ENCODE measurements at regions not wholly inside any gene's neighbourhood (a gene's known extent, or its start where the extent isn't known, plus 50 kb on each side); places are given as distances from the start of the nearest gene placed in this dataset.
"Not testable (repeated sequence)": the region's sequence is repeated elsewhere in the genome, so short reads cannot be mapped to it uniquely, and the experiment has no call there.

GRCh38 chr6:119683671-119684070, 334.1 kb upstream of the MAN1A1 start:
- no peaks in the 10 kb centered on the region for H3K36me3 ChIP-seq (ENCODE audit: insufficient read depth, low read length)

GRCh38 chr6:119683031-119683430, 333.5 kb upstream of the MAN1A1 start:
- H3K27me3 ChIP-seq (ENCODE audit: insufficient read depth, low read length): no peaks in the 10 kb centered on the region
- H3K27ac ChIP-seq (ENCODE audit: low read depth, low read length): no peak overlapping the region
- no peaks in the 10 kb centered on the region for H3K36me3 ChIP-seq (ENCODE audit: insufficient read depth, low read length)
- H3K4me3 ChIP-seq (ENCODE audit: low read depth, low read length): no peak overlapping the region
- H3K79me2 ChIP-seq (ENCODE audit: control insufficient read depth, insufficient read depth, low read length, unreplicated experiment): no peaks in the 10 kb centered on the region
- no peak overlapping the region for H2AFZ ChIP-seq (ENCODE audit: low read length, unreplicated experiment)
- H3K4me1 ChIP-seq (ENCODE audit: control insufficient read depth, insufficient read depth, low read length, unreplicated experiment): no peaks in the 10 kb centered on the region

More at GRCh38 chr6:119683671-119684070, 334.1 kb upstream of the MAN1A1 start:
- Histone ChIP-seq H3K4me1 (ENCODE audit: control insufficient read depth, insufficient read depth, low read length, unreplicated experiment) (no peaks in the 10 kb centered on the region), H3K27ac (ENCODE audit: low read depth, low read length) (no peak overlapping the region), H3K27me3 (ENCODE audit: insufficient read depth, low read length) (no peaks in the 10 kb centered on the region), H3K79me2 (ENCODE audit: control insufficient read depth, insufficient read depth, low read length, unreplicated experiment) (no peaks in the 10 kb centered on the region), H3K4me3 (ENCODE audit: low read depth, low read length) (no peak overlapping the region), H2AFZ (ENCODE audit: low read length, unreplicated experiment) (no peak overlapping the region)

- Histone ChIP-seq H3K27ac (ENCODE audit: low read depth, low read length) (no peak overlapping the region), H3K4me3 (ENCODE audit: low read depth, low read length) (no peak overlapping the region), H3K4me1 (ENCODE audit: control insufficient read depth, insufficient read depth, low read length, unreplicated experiment) (no peaks in the 10 kb centered on the region), H3K36me3 (ENCODE audit: insufficient read depth, low read length) (no peaks in the 10 kb centered on the region), H3K79me2 (ENCODE audit: control insufficient read depth, insufficient read depth, low read length, unreplicated experiment) (no peaks in the 10 kb centered on the region), H3K27me3 (ENCODE audit: insufficient read depth, low read length) (no peaks in the 10 kb centered on the region), H2AFZ (ENCODE audit: low read length, unreplicated experiment) (no peak overlapping the region)
Measured at GRCh38 chr6:119678961-119679360, 329.4 kb upstream of the MAN1A1 start.

DNA sequence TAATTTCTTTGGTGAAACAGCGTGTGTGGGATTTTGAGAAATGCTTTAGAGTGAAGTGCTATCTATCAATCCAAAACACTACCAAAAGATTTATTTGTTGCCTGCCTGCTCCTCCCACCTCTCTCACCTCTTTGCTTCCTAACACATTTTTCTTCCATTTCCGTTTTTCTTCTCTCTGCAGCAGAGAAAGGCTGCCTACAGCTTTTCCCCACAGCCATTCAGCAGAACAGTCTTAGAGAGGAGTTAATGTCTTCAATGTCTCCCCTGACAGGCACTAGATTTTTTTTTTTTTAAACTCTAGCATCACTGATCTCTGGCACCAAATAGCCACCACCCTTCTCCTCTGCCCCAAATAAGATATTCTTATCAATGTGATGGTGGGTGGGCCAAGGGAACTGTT, 327.8 kb upstream of the MAN1A1 start:
- no peaks in the 10 kb centered on the region for H3K27me3 ChIP-seq (ENCODE audit: insufficient read depth, low read length)
- H2AFZ ChIP-seq (ENCODE audit: low read length, unreplicated experiment): no peak overlapping the region
- no peaks in the 10 kb centered on the region for H3K4me1 ChIP-seq (ENCODE audit: control insufficient read depth, insufficient read depth, low read length, unreplicated experiment)
- no peak overlapping the region for H3K27ac ChIP-seq (ENCODE audit: low read depth, low read length)
- no peaks in the 10 kb centered on the region for H3K36me3 ChIP-seq (ENCODE audit: insufficient read depth, low read length)
- no peaks in the 10 kb centered on the region for H3K79me2 ChIP-seq (ENCODE audit: control insufficient read depth, insufficient read depth, low read length, unreplicated experiment)
- H3K4me3 ChIP-seq (ENCODE audit: low read depth, low read length): no peak overlapping the region

DNA sequence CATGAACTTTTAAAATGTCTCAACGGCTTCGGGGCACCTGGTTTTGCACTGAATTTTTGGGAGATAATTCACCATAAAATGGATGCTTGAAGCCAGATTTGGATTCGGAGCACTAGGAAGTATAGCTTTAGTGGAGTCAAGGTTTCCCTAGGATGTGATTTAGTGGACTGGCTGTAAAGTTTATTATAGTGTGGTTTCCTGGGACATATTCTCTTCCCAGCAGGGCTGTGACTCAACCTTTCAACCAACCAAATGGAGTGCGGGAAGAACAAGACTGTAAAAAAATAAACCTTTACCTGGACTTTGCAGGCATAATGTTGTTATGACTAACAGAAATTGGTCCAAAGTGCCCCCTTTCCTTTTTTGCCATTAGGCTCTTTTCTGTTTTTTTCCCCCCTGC, 327.4 kb upstream of the MAN1A1 start:
- no peaks in the 10 kb centered on the region for H3K36me3 ChIP-seq (ENCODE audit: insufficient read depth, low read length)

GRCh38 chr6:119676230-119676629, 326.7 kb upstream of the MAN1A1 start:
- H3K27me3 ChIP-seq (ENCODE audit: insufficient read depth, low read length): no peaks in the 10 kb centered on the region
- H3K79me2 ChIP-seq (ENCODE audit: control insufficient read depth, insufficient read depth, low read length, unreplicated experiment): no peaks in the 10 kb centered on the region
- no peak overlapping the region for H2AFZ ChIP-seq (ENCODE audit: low read length, unreplicated experiment)
- no peak overlapping the region for H3K4me3 ChIP-seq (ENCODE audit: low read depth, low read length)
- no peak overlapping the region for H3K27ac ChIP-seq (ENCODE audit: low read depth, low read length)
- no peaks in the 10 kb centered on the region for H3K4me1 ChIP-seq (ENCODE audit: control insufficient read depth, insufficient read depth, low read length, unreplicated experiment)
- no peaks in the 10 kb centered on the region for H3K36me3 ChIP-seq (ENCODE audit: insufficient read depth, low read length)

More for the DNA sequence above, 327.4 kb upstream of the MAN1A1 start:
- Histone ChIP-seq H3K27ac (ENCODE audit: low read depth, low read length) (no peak overlapping the region), H3K79me2 (ENCODE audit: control insufficient read depth, insufficient read depth, low read length, unreplicated experiment) (no peaks in the 10 kb centered on the region), H3K27me3 (ENCODE audit: insufficient read depth, low read length) (no peaks in the 10 kb centered on the region), H3K4me1 (ENCODE audit: control insufficient read depth, insufficient read depth, low read length, unreplicated experiment) (no peaks in the 10 kb centered on the region), H3K4me3 (ENCODE audit: low read depth, low read length) (no peak overlapping the region), H2AFZ (ENCODE audit: low read length, unreplicated experiment) (no peak overlapping the region)

DNA sequence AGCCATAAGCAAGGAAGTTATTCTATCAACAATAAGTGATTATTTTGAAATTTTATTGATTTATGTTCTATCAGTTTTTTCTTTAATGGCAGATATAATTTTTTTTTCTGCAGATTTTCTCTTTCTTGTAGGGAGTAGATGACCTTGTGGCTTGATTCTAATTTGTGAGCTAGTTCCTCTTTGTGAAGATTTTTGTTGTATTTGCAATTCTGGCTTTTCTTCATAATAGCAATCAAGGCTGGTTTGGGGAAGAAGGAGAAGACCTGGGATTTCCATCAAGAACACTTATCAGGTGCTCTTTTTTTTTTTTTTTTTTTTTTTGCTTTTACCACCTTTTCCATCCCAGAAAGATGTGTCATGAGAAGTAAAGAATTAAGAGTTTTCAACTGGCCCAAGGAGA, 324.2 kb upstream of the MAN1A1 start:
- Histone ChIP-seq H3K4me3 (ENCODE audit: low read depth, low read length) (no peak overlapping the region), H3K27me3 (ENCODE audit: insufficient read depth, low read length) (no peaks in the 10 kb centered on the region), H3K79me2 (ENCODE audit: control insufficient read depth, insufficient read depth, low read length, unreplicated experiment) (no peaks in the 10 kb centered on the region), H3K27ac (ENCODE audit: low read depth, low read length) (no peak overlapping the region), H3K4me1 (ENCODE audit: control insufficient read depth, insufficient read depth, low read length, unreplicated experiment) (peaks cover 6% of the 10 kb centered on the region), H2AFZ (ENCODE audit: low read length, unreplicated experiment) (no peak overlapping the region), H3K36me3 (ENCODE audit: insufficient read depth, low read length) (no peaks in the 10 kb centered on the region)

GRCh38 chr6:119672725-119673124, 323.2 kb upstream of the MAN1A1 start:
- no peaks in the 10 kb centered on the region for H3K79me2 ChIP-seq (ENCODE audit: control insufficient read depth, insufficient read depth, low read length, unreplicated experiment)
- H3K27ac ChIP-seq (ENCODE audit: low read depth, low read length): no peak overlapping the region
- H3K4me1 ChIP-seq (ENCODE audit: control insufficient read depth, insufficient read depth, low read length, unreplicated experiment): peaks cover 10% of the 10 kb centered on the region
- no peaks in the 10 kb centered on the region for H3K27me3 ChIP-seq (ENCODE audit: insufficient read depth, low read length)
- no peak overlapping the region for H3K4me3 ChIP-seq (ENCODE audit: low read depth, low read length)
- no peaks in the 10 kb centered on the region for H3K36me3 ChIP-seq (ENCODE audit: insufficient read depth, low read length)
- H2AFZ ChIP-seq (ENCODE audit: low read length, unreplicated experiment): no peak overlapping the region

DNA sequence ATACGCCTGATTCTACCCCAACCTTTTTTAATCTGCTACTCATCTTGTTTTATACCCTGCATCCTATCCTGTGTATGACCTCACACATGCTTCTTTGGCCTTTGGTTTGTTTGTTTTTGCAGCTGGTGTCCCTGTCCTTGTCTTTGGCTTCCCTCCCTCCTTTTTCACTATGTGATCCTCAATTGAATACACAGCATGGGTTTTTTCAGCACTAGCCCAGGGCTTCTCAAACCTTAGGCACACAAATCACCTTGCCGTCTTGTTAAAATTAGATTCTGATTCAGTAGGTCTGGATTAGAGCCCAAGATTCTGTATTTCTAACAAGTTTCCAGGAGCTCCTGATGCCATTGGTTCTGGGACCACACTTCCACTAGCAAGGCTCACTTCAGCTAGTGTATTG, 321.5 kb upstream of the MAN1A1 start:
- Histone ChIP-seq H3K4me1 (ENCODE audit: control insufficient read depth, insufficient read depth, low read length, unreplicated experiment) (peaks cover 10% of the 10 kb centered on the region), H3K27me3 (ENCODE audit: insufficient read depth, low read length) (no peaks in the 10 kb centered on the region), H3K36me3 (ENCODE audit: insufficient read depth, low read length) (no peaks in the 10 kb centered on the region), H3K4me3 (ENCODE audit: low read depth, low read length) (no peak overlapping the region), H3K27ac (ENCODE audit: low read depth, low read length) (no peak overlapping the region), H3K79me2 (ENCODE audit: control insufficient read depth, insufficient read depth, low read length, unreplicated experiment) (no peaks in the 10 kb centered on the region), H2AFZ (ENCODE audit: low read length, unreplicated experiment) (no peak overlapping the region)

DNA sequence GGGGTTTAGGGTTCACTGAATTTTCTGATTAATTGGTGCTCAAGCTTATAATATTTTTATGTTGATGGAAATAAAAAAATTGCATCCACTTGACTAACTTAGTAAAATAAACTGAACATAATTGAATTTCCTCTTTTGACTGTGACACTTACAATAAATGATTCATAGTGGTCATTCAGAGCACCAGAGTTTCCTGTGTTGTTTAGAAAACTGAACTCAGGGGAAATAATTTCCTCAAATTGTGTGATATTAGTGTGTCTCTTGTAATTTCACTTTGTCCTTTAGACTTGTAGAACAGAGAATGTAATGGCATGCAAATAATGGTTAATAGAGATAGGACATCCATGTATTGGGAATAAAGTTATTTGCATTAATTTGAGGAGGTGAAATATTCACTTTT, 319.7 kb upstream of the MAN1A1 start:
- Histone ChIP-seq H3K27me3 (ENCODE audit: insufficient read depth, low read length) (no peaks in the 10 kb centered on the region), H2AFZ (ENCODE audit: low read length, unreplicated experiment) (no peak overlapping the region), H3K27ac (ENCODE audit: low read depth, low read length) (no peak overlapping the region), H3K79me2 (ENCODE audit: control insufficient read depth, insufficient read depth, low read length, unreplicated experiment) (no peaks in the 10 kb centered on the region), H3K36me3 (ENCODE audit: insufficient read depth, low read length) (no peaks in the 10 kb centered on the region), H3K4me3 (ENCODE audit: low read depth, low read length) (no peak overlapping the region), H3K4me1 (ENCODE audit: control insufficient read depth, insufficient read depth, low read length, unreplicated experiment) (peaks cover 10% of the 10 kb centered on the region)

GRCh38 chr6:119665432-119665831, 315.9 kb upstream of the MAN1A1 start:
- not testable (repeated sequence) for H3K4me3 ChIP-seq (ENCODE audit: low read depth, low read length); H3K27me3 ChIP-seq (ENCODE audit: insufficient read depth, low read length); H3K79me2 ChIP-seq (ENCODE audit: control insufficient read depth, insufficient read depth, low read length, unreplicated experiment); H3K4me1 ChIP-seq (ENCODE audit: control insufficient read depth, insufficient read depth, low read length, unreplicated experiment); H3K27ac ChIP-seq (ENCODE audit: low read depth, low read length); H2AFZ ChIP-seq (ENCODE audit: low read length, unreplicated experiment); H3K36me3 ChIP-seq (ENCODE audit: insufficient read depth, low read length)
